RWPE1 (cell line): ENCODE measurements at regions not wholly inside any gene's neighbourhood (a gene's known extent, or its start where the extent isn't known, plus 50 kb on each side); places are given as distances from the start of the nearest gene placed in this dataset.

Experiments
- CTCF ChIA-PET: fragments of 350-600 bp; sonication (Branson Sonifier 250); formaldehyde crosslinking; extraction: SDS; loops from one replicate; lab custom pipeline; 2021; lab: Yijun Ruan, JAX
- POLR2A ChIA-PET: fragments of 400-600 bp; formaldehyde crosslinking; extraction: SDS; loops from one replicate; lab custom pipeline; 2020; ENCODE audit warnings: antibody characterized with exemption; ENCODE audit not compliant: low non-redundant PET; lab: Yijun Ruan, JAX
- DNase-seq: peaks from one replicate; pipeline ENCODE4 v3.0.0; 2012; ENCODE audit warnings: low spot score
- H3K27ac ChIP-seq: fragments of 450-650 bp; 2 replicates; pipeline ENCODE4 v1.5.1; 2017
- CTCF ChIP-seq: fragments of 450-650 bp; conservative IDR thresholded peaks from 2 replicates; pipeline ENCODE4 v1.5.1; 2017; ENCODE audit warnings: low read depth, mild to moderate bottlenecking

DNA sequence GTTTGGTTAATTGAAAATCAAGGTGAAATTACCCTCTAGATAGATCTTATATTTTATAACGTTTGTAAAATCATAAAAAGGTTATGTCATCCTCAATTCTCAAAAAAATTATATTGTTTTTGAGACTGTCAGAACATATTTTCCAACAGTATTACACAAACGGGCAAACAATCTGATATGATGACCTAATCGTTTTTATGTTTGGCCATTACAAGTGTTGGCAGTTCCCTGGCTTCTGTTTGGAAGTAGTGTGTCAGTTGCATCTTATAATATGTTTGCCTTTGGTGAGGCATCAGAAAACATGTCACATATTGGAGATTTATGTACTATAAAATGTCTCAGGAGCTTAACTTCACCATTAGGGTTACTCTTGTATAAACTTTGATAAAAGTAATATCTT lies 308.1 kb upstream of the EPHA7 start:
- ChIA-PET POLR2A (no interaction called here), CTCF (no interaction called here)
- DNase-seq = no peak
- H3K27ac ChIP-seq = no peak overlapping the region
- no peak for TF ChIP-seq CTCF

- DNase-seq = no peak
- CTCF ChIA-PET = interaction anchor here (0.6 kb wide), 1 partner anchor 9 kb away, joined by 3 read pairs; no protein-coding TSS in a partner anchor
- POLR2A ChIA-PET = no interaction called here
- TF ChIP-seq CTCF = no peak
- no peak overlapping the region for H3K27ac ChIP-seq
Measured at GRCh38 chr6:93721386-93722048, 302.2 kb upstream of the EPHA7 start.

DNA sequence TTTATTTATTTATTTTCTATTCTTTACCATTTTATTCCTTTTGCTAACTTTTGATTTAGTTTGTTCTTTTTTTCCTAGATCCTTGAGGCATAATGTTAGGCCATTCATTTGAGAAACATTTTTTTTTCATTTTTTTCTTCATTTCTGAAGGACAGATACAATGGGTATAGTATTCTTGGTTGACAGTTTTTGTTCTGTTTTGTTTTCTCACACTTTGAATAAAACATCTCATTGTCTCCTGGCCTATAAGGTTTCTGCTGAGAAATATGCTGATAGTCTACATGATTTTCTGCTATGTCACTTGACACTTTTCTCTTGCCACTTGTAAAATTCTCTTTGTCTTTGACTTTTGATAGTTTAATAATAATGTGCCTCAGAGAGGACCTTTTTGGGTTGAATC lies 294.6 kb upstream of the EPHA7 start:
- no peak for DNase-seq
- CTCF ChIA-PET = no interaction called here
- POLR2A ChIA-PET = no interaction called here
- H3K27ac ChIP-seq = no peak overlapping the region
- TF ChIP-seq CTCF = no peak

GRCh38 chr6:93703431-93703830 lies 284.1 kb upstream of the EPHA7 start:
- DNase-seq = no peak
- ChIA-PET POLR2A (no interaction called here), CTCF (no interaction called here)
- no peak for TF ChIP-seq CTCF
- H3K27ac ChIP-seq = no peak overlapping the region

DNA sequence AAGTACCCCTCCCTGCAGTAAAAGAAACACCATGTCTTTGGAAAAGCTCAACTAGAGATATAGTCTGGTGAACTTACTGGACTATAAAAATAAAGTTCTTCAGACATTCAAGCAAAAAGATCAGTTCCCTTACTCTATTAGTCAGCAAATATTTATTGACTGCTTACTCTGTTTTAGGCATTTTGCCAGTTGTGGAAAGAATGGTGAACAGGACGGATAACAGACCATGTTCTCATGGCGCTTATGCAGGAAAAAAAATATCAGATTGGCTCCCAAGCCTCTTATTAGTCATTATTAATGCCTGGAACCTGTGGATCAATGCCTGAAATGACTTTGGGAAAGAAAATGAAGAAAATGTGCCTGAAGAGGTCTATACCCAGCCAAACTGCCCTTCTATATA lies 282.2 kb upstream of the EPHA7 start:
- DNase-seq = no peak
- ChIA-PET CTCF (no interaction called here), POLR2A (no interaction called here)
- no peak for TF ChIP-seq CTCF
- no peak overlapping the region for H3K27ac ChIP-seq

DNA sequence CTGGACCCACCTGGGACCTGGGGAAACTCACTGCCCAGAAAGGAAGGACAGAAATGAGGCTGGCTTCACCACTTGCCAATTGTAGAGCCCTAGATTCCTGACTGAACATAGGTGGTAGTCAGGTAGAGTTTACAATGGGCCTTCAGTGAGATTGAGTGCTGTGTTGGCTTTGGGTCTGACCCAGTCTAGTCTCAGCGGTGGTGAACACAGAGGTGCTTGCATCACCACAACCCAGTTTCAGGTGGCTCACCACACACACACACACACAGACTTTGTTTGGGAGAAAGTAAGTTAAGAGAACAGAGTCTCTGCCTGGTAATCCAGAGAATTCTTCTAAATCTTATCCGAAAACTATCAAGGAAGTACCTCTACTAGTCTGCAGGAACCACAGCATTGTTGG lies 266.1 kb upstream of the EPHA7 start:
- no peak for TF ChIP-seq CTCF
- ChIA-PET CTCF (no interaction called here), POLR2A (no interaction called here)
- no peak for DNase-seq
- H3K27ac ChIP-seq = no peak overlapping the region
